ENCODE measurements at regions not wholly inside any gene's neighbourhood (a gene's known extent, or its start where the extent isn't known, plus 50 kb on each side); places are given as distances from the start of the nearest gene placed in this dataset.

- FAIRE-seq (peak; percentile 52), DNase-seq (ENCODE audit: low read depth) (peak; percentile 66)
- H2AFZ ChIP-seq (ENCODE audit: low read depth, low read length) = no peak overlapping the region
- H3K4me3 Mint-ChIP-seq (ENCODE audit: unreplicated experiment) = no peak overlapping the region
- H3K27ac Mint-ChIP-seq (ENCODE audit: unreplicated experiment) = no peak overlapping the region
- H3K4me1 Mint-ChIP-seq (ENCODE audit: low read depth, unreplicated experiment) = peaks cover 27% of the 10 kb centered on the region
- H3K4me3 ChIP-seq (ENCODE audit: insufficient read depth, low read depth, low read length) = no peak overlapping the region
- peaks cover 18% of the 10 kb centered on the region for H3K4me1 ChIP-seq (ENCODE audit: insufficient read depth, low read length)
- no peaks in the 10 kb centered on the region for H3K27me3 ChIP-seq (ENCODE audit: insufficient read depth, low read length)
- H3K27me3 Mint-ChIP-seq (ENCODE audit: low read depth, unreplicated experiment) = no peaks in the 10 kb centered on the region
- peak overlapping the region; percentile 28 for H3K4me2 ChIP-seq (ENCODE audit: low read length)
- H3K27ac ChIP-seq (ENCODE audit: low read depth, low read length) = peak overlapping the region; percentile 38
- H3K79me2 ChIP-seq (ENCODE audit: insufficient read depth, low read length) = no peaks in the 10 kb centered on the region
- no peaks in the 10 kb centered on the region for H3K36me3 ChIP-seq (ENCODE audit: insufficient read depth, low read length)
- no peaks in the 10 kb centered on the region for H4K20me1 ChIP-seq (ENCODE audit: insufficient read depth, low read length)
- no peaks in the 10 kb centered on the region for H3K9me3 Mint-ChIP-seq (ENCODE audit: unreplicated experiment)
- no peak for TF ChIP-seq EZH2 (IDR thresholded peaks at IDR 0.05; ENCODE audit: insufficient read depth, low read length)
- no peak for TF ChIP-seq CTCF (IDR thresholded peaks at IDR 0.05; ENCODE audit: insufficient read depth, low read depth, low read length)
- H3K9me3 ChIP-seq (ENCODE audit: insufficient read depth, low read depth, low read length) = no peaks in the 10 kb centered on the region
- peak overlapping the region; percentile 12 for H3K9ac ChIP-seq (ENCODE audit: low read length)
- H3K36me3 Mint-ChIP-seq (ENCODE audit: low read depth, unreplicated experiment) = no peaks in the 10 kb centered on the region
Observed at GRCh38 chr12:93176165-93176564, 201.6 kb upstream of the NUDT4 start.

- H3K4me2 ChIP-seq (ENCODE audit: low read length) = peak overlapping the region; percentile 28
- H3K4me1 ChIP-seq (ENCODE audit: insufficient read depth, low read length) = peaks cover 18% of the 10 kb centered on the region
- DNase-seq (ENCODE audit: low read depth) (no peak), FAIRE-seq (no peak)
- H3K9ac ChIP-seq (ENCODE audit: low read length) = no peak overlapping the region
- no peaks in the 10 kb centered on the region for H3K79me2 ChIP-seq (ENCODE audit: insufficient read depth, low read length)
- Mint-ChIP-seq H3K27me3 (ENCODE audit: low read depth, unreplicated experiment) (no peaks in the 10 kb centered on the region), H3K36me3 (ENCODE audit: low read depth, unreplicated experiment) (no peaks in the 10 kb centered on the region), H3K4me1 (ENCODE audit: low read depth, unreplicated experiment) (peaks cover 27% of the 10 kb centered on the region), H3K4me3 (ENCODE audit: unreplicated experiment) (no peak overlapping the region), H3K9me3 (ENCODE audit: unreplicated experiment) (no peaks in the 10 kb centered on the region), H3K27ac (ENCODE audit: unreplicated experiment) (no peak overlapping the region)
- H3K27me3 ChIP-seq (ENCODE audit: insufficient read depth, low read length) = no peaks in the 10 kb centered on the region
- no peaks in the 10 kb centered on the region for H3K36me3 ChIP-seq (ENCODE audit: insufficient read depth, low read length)
- no peak overlapping the region for H2AFZ ChIP-seq (ENCODE audit: low read depth, low read length)
- no peak overlapping the region for H3K4me3 ChIP-seq (ENCODE audit: insufficient read depth, low read depth, low read length)
- no peaks in the 10 kb centered on the region for H3K9me3 ChIP-seq (ENCODE audit: insufficient read depth, low read depth, low read length)
- TF ChIP-seq CTCF (IDR thresholded peaks at IDR 0.05; ENCODE audit: insufficient read depth, low read depth, low read length) (no peak), EZH2 (IDR thresholded peaks at IDR 0.05; ENCODE audit: insufficient read depth, low read length) (no peak)
- H4K20me1 ChIP-seq (ENCODE audit: insufficient read depth, low read length) = no peaks in the 10 kb centered on the region
- no peak overlapping the region for H3K27ac ChIP-seq (ENCODE audit: low read depth, low read length)
Observed at GRCh38 chr12:93176610-93177126, 201.1 kb upstream of the NUDT4 start.

All from astrocyte (in vitro differentiated cells and primary cell).